DND-41 (cell line): ENCODE measurements at regions not wholly inside any gene's neighbourhood (a gene's known extent, or its start where the extent isn't known, plus 50 kb on each side); places are given as distances from the start of the nearest gene placed in this dataset.

Experiments used
- EZH2 ChIP-seq: IDR thresholded peaks from 3 replicates; pipeline ENCODE4 v1.6.1; 2012; ENCODE audit warnings: borderline replicate concordance, low read depth, mild to moderate bottlenecking, moderate library complexity, low read length, inconsistent platforms; ENCODE audit not compliant: severe bottlenecking
- TF ChIP-seq, protein P1 (sequence below): IDR thresholded peaks from 2 replicates; pipeline ENCODE4 v1.5.1; 2012; ENCODE audit warnings: borderline replicate concordance, low read length, moderate library complexity, mild to moderate bottlenecking; ENCODE audit not compliant: poor library complexity, severe bottlenecking; ENCODE audit errors: extremely low read depth

GRCh38 chr1:95548211-95548610, 314.2 kb downstream of the RWDD3 start:
- no peak for TF ChIP-seq EZH2
- TF ChIP-seq, protein P1, sequence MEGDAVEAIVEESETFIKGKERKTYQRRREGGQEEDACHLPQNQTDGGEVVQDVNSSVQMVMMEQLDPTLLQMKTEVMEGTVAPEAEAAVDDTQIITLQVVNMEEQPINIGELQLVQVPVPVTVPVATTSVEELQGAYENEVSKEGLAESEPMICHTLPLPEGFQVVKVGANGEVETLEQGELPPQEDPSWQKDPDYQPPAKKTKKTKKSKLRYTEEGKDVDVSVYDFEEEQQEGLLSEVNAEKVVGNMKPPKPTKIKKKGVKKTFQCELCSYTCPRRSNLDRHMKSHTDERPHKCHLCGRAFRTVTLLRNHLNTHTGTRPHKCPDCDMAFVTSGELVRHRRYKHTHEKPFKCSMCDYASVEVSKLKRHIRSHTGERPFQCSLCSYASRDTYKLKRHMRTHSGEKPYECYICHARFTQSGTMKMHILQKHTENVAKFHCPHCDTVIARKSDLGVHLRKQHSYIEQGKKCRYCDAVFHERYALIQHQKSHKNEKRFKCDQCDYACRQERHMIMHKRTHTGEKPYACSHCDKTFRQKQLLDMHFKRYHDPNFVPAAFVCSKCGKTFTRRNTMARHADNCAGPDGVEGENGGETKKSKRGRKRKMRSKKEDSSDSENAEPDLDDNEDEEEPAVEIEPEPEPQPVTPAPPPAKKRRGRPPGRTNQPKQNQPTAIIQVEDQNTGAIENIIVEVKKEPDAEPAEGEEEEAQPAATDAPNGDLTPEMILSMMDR = no peak
